ENCODE measurements at regions not wholly inside any gene's neighbourhood (a gene's known extent, or its start where the extent isn't known, plus 50 kb on each side); places are given as distances from the start of the nearest gene placed in this dataset.

DNA sequence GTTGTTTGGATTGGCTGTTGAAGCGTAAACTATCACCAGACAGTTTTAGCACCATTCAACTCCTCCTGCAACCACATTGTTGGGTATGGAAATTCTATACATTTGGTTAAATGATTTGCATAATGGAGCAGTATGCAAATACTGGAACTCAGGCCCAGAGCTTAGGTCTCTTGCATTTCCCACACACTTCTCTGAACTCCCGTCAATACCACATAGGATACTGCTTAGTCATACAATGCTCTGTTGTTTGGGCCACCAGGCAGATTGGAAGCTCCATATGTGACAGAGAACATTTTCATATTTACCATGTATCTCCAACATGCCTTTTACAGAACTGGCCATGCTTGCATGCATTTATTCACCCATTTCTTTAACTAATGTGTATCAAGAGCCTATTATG lies 78.0 kb downstream of the IFNG start:
- TF ChIP-seq, protein P1, sequence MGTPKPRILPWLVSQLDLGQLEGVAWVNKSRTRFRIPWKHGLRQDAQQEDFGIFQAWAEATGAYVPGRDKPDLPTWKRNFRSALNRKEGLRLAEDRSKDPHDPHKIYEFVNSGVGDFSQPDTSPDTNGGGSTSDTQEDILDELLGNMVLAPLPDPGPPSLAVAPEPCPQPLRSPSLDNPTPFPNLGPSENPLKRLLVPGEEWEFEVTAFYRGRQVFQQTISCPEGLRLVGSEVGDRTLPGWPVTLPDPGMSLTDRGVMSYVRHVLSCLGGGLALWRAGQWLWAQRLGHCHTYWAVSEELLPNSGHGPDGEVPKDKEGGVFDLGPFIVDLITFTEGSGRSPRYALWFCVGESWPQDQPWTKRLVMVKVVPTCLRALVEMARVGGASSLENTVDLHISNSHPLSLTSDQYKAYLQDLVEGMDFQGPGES (IDR thresholded peaks at IDR 0.05; ENCODE audit: low read depth, low read length) = no peak
- TF ChIP-seq CHD2 (IDR thresholded peaks at IDR 0.05; ENCODE audit: low read length, partially characterized antibody) (no peak), RXRA (IDR thresholded peaks at IDR 0.05; ENCODE audit: borderline replicate concordance, low read depth) (no peak), POLR2AphosphoS5 (IDR thresholded peaks at IDR 0.05; ENCODE audit: low read depth, low read length) (no peak), TAF1 (IDR thresholded peaks at IDR 0.05; ENCODE audit: borderline replicate concordance, low read depth, low read length) (no peak), EZH2phosphoT487 (IDR thresholded peaks at IDR 0.05; ENCODE audit: borderline replicate concordance, low read depth) (no peak), FOSL2 (IDR thresholded peaks at IDR 0.05; ENCODE audit: borderline replicate concordance, low read depth) (no peak), YY1 (IDR thresholded peaks at IDR 0.05; ENCODE audit: low read depth) (no peak), SMC3 (IDR thresholded peaks at IDR 0.05; ENCODE audit: low read depth, low read length) (no peak), NRF1 (IDR thresholded peaks at IDR 0.05; ENCODE audit: low read depth, low read length) (no peak), TCF12 (IDR thresholded peaks at IDR 0.05) (no peak), SIN3A (IDR thresholded peaks at IDR 0.05; ENCODE audit: borderline replicate concordance, low read depth, low read length) (no peak)
- TF ChIP-seq, protein P2, sequence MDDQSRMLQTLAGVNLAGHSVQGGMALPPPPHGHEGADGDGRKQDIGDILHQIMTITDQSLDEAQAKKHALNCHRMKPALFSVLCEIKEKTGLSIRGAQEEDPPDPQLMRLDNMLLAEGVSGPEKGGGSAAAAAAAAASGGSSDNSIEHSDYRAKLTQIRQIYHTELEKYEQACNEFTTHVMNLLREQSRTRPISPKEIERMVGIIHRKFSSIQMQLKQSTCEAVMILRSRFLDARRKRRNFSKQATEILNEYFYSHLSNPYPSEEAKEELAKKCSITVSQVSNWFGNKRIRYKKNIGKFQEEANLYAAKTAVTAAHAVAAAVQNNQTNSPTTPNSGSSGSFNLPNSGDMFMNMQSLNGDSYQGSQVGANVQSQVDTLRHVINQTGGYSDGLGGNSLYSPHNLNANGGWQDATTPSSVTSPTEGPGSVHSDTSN (IDR thresholded peaks at IDR 0.05) = no peak
- Histone ChIP-seq H3K4me3 (ENCODE audit: low read depth in 2 of 2, low read length in 1 of 2) (no peak overlapping the region), H3K79me2 (ENCODE audit: insufficient read depth) (no peaks in the 10 kb centered on the region), H3K27ac (ENCODE audit: low read depth in 2 of 2, low read length in 1 of 2) (no peak overlapping the region), H3K9me3 (no peaks in the 10 kb centered on the region), H2AFZ (ENCODE audit: low read depth) (no peak overlapping the region), H3K4me1 (ENCODE audit: control insufficient read depth in 1 of 2, insufficient read depth in 2 of 2, low read depth in 1 of 2, low read length in 1 of 2) (no peaks in the 10 kb centered on the region; a peak in 1 of 4 replicates), H3K27me3 (ENCODE audit: insufficient read depth) (no peaks in the 10 kb centered on the region), H3F3A (replicated peaks; ENCODE audit: insufficient read depth) (no peaks in the 10 kb centered on the region), H3K4me2 (no peak overlapping the region), H4K20me1 (ENCODE audit: insufficient read depth) (no peaks in the 10 kb centered on the region), H3K9me2 (no peaks in the 10 kb centered on the region), H3K36me3 (replicated peaks in 1 of 2; ENCODE audit: control insufficient read depth in 1 of 2, insufficient read depth in 2 of 2, low read length in 1 of 2) (no peaks in the 10 kb centered on the region), H3K9ac (no peak overlapping the region)
- no peak for DNase-seq
- CTCF ChIA-PET = no interaction called here
- WGBS (ENCODE audit: low lambda C conversion rate) = 67% methylated on average over 2 of the region's 2 CpGs
- POLR2A ChIA-PET = no interaction called here

DNA sequence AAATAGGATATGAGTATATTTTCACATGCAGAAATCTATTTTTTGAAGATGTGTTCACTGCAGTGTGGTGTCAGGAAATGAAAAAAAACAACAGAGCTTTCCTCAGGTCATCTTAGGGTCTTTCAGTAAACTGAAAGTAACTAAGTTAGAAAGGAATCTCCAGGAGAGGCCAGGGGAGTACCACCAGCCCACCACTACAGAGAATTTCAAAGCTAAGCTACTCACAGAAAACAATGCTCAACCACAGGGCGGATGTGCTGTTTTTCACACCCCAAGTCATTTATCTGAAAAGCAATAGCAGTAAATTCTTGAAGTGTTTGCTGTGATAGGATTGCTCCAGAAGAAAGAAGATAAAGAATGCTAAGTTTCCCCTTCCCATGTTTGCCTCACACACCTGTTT lies 79.0 kb downstream of the IFNG start:
- no peaks in the 10 kb centered on the region for H3F3A ChIP-seq (replicated peaks; ENCODE audit: insufficient read depth)
- 17% methylated on average over 1 of the region's 1 CpG for WGBS (ENCODE audit: low lambda C conversion rate)
- H3K4me1 ChIP-seq (ENCODE audit: control insufficient read depth in 1 of 2, insufficient read depth in 2 of 2, low read depth in 1 of 2, low read length in 1 of 2) = no peaks in the 10 kb centered on the region; a peak in 1 of 4 replicates
- H3K4me2 ChIP-seq = no peak overlapping the region
- H3K36me3 ChIP-seq (replicated peaks in 1 of 2; ENCODE audit: control insufficient read depth in 1 of 2, insufficient read depth in 2 of 2, low read length in 1 of 2) = no peaks in the 10 kb centered on the region
- ChIA-PET POLR2A (no interaction called here), CTCF (interaction anchor here (0.6 kb wide), 1 partner anchor 27 kb away, joined by 3 read pairs; no protein-coding TSS in a partner anchor)
- H3K9me3 ChIP-seq = no peaks in the 10 kb centered on the region
- no peaks in the 10 kb centered on the region for H3K9me2 ChIP-seq
- no peak for DNase-seq
- no peak overlapping the region for H3K4me3 ChIP-seq (ENCODE audit: low read depth in 2 of 2, low read length in 1 of 2)
- no peak overlapping the region for H3K9ac ChIP-seq
- no peaks in the 10 kb centered on the region for H3K79me2 ChIP-seq (ENCODE audit: insufficient read depth)
- H2AFZ ChIP-seq (ENCODE audit: low read depth) = no peak overlapping the region
- no peaks in the 10 kb centered on the region for H3K27me3 ChIP-seq (ENCODE audit: insufficient read depth)
- TF ChIP-seq, protein P1 (IDR thresholded peaks at IDR 0.05; ENCODE audit: low read depth, low read length) = no peak
- TF ChIP-seq, protein P3, sequence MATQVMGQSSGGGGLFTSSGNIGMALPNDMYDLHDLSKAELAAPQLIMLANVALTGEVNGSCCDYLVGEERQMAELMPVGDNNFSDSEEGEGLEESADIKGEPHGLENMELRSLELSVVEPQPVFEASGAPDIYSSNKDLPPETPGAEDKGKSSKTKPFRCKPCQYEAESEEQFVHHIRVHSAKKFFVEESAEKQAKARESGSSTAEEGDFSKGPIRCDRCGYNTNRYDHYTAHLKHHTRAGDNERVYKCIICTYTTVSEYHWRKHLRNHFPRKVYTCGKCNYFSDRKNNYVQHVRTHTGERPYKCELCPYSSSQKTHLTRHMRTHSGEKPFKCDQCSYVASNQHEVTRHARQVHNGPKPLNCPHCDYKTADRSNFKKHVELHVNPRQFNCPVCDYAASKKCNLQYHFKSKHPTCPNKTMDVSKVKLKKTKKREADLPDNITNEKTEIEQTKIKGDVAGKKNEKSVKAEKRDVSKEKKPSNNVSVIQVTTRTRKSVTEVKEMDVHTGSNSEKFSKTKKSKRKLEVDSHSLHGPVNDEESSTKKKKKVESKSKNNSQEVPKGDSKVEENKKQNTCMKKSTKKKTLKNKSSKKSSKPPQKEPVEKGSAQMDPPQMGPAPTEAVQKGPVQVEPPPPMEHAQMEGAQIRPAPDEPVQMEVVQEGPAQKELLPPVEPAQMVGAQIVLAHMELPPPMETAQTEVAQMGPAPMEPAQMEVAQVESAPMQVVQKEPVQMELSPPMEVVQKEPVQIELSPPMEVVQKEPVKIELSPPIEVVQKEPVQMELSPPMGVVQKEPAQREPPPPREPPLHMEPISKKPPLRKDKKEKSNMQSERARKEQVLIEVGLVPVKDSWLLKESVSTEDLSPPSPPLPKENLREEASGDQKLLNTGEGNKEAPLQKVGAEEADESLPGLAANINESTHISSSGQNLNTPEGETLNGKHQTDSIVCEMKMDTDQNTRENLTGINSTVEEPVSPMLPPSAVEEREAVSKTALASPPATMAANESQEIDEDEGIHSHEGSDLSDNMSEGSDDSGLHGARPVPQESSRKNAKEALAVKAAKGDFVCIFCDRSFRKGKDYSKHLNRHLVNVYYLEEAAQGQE (IDR thresholded peaks at IDR 0.05; ENCODE audit: low read depth, low read length) = no peak
- TF ChIP-seq MXI1 (IDR thresholded peaks at IDR 0.05; ENCODE audit: low read depth, low read length) (no peak), EZH2phosphoT487 (IDR thresholded peaks at IDR 0.05; ENCODE audit: borderline replicate concordance, low read depth) (no peak), GATA2 (CRISPR knock-in tag; IDR thresholded peaks at IDR 0.05) (no peak), FOXM1 (IDR thresholded peaks at IDR 0.05; ENCODE audit: low read depth) (no peak), RAD21 (IDR thresholded peaks at IDR 0.05; ENCODE audit: low read length) (no peak), TAF1 (IDR thresholded peaks at IDR 0.05; ENCODE audit: borderline replicate concordance, low read depth, low read length) (no peak), CHD2 (IDR thresholded peaks at IDR 0.05; ENCODE audit: low read length, partially characterized antibody) (no peak), TCF12 (IDR thresholded peaks at IDR 0.05) (no peak), TEAD4 (IDR thresholded peaks at IDR 0.05; ENCODE audit: borderline replicate concordance, insufficient read depth) (no peak), SMC3 (IDR thresholded peaks at IDR 0.05; ENCODE audit: low read depth, low read length) (no peak), RFX5 (IDR thresholded peaks at IDR 0.05; ENCODE audit: low read length) (no peak)
- TF ChIP-seq, protein P4, sequence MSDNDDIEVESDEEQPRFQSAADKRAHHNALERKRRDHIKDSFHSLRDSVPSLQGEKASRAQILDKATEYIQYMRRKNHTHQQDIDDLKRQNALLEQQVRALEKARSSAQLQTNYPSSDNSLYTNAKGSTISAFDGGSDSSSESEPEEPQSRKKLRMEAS (IDR thresholded peaks at IDR 0.05; ENCODE audit: low read depth) = no peak
- no peak overlapping the region for H3K27ac ChIP-seq (ENCODE audit: low read depth in 2 of 2, low read length in 1 of 2)
- no peaks in the 10 kb centered on the region for H4K20me1 ChIP-seq (ENCODE audit: insufficient read depth)
